Hepatocyte (in vitro differentiated cells): ENCODE measurements at regions not wholly inside any gene's neighbourhood (a gene's known extent, or its start where the extent isn't known, plus 50 kb on each side); places are given as distances from the start of the nearest gene placed in this dataset.

Experiments
- DNase-seq: peaks from one replicate; pipeline ENCODE4 v3.0.0-alpha.2; 2016; ENCODE audit warnings: low spot score
- H2AFZ ChIP-seq: fragments of 200-600 bp; sonication (generic); 2 replicates; pipeline ENCODE4 v1.6.0; 2016; ENCODE audit warnings: antibody characterized with exemption, mild to moderate bottlenecking
- H3K27ac ChIP-seq: fragments of 200-600 bp; sonication (generic); 2 replicates; pipeline ENCODE4 v1.5.1; 2016; ENCODE audit warnings: mild to moderate bottlenecking
- H3K27me3 ChIP-seq: fragments of 200-600 bp; sonication (generic); 2 replicates; pipeline ENCODE4 v1.6.1; 2016
- H3K36me3 ChIP-seq: fragments of 200-600 bp; sonication (generic); replicated peaks from 2 replicates; pipeline ENCODE4 v1.5.1; 2016; ENCODE audit warnings: low read depth; ENCODE audit not compliant: insufficient read depth
- H3K4me1 ChIP-seq: fragments of 200-600 bp; sonication (generic); 2 replicates; pipeline ENCODE4 v1.5.1; 2016; ENCODE audit warnings: mild to moderate bottlenecking, moderate library complexity; ENCODE audit not compliant: insufficient read depth
- H3K4me2 ChIP-seq: fragments of 200-600 bp; sonication (generic); 2 replicates; pipeline ENCODE4 v1.6.0; 2016
- H3K4me3 ChIP-seq: fragments of 200-600 bp; sonication (generic); 2 replicates; pipeline ENCODE4 v1.5.1; 2016; ENCODE audit warnings: mild to moderate bottlenecking
- H3K79me2 ChIP-seq: fragments of 200-600 bp; sonication (generic); 2 replicates; pipeline ENCODE4 v1.6.0; 2017; ENCODE audit warnings: mild to moderate bottlenecking
- H3K9me2 ChIP-seq: fragments of 200-600 bp; sonication (generic); replicated peaks from 2 replicates; pipeline ENCODE4 v1.6.0; 2017; ENCODE audit warnings: mild to moderate bottlenecking; ENCODE audit not compliant: insufficient read depth
- H3K9me3 ChIP-seq: fragments of 200-600 bp; sonication (generic); 2 replicates; pipeline ENCODE4 v1.5.1; 2016; ENCODE audit warnings: low read depth, mild to moderate bottlenecking
- H4K20me1 ChIP-seq: fragments of 200-600 bp; sonication (generic); 2 replicates; pipeline ENCODE4 v1.6.0; 2016; ENCODE audit warnings: mild to moderate bottlenecking; ENCODE audit not compliant: insufficient read depth, poor library complexity, severe bottlenecking
- EZH2 ChIP-seq: fragments of 200-600 bp; sonication (generic); IDR thresholded peaks from 2 replicates; pipeline ENCODE4 v1.6.1; 2016; ENCODE audit warnings: antibody characterized with exemption, mild to moderate bottlenecking, borderline replicate concordance
- EZH2phosphoT487 ChIP-seq: fragments of 200-600 bp; sonication (generic); IDR thresholded peaks from one replicate; pipeline ENCODE4 v1.6.1; 2018; ENCODE audit warnings: antibody characterized with exemption, mild to moderate bottlenecking, low read depth, moderate library complexity; ENCODE audit not compliant: unreplicated experiment, severe bottlenecking
- WGBS: methylation state at CpG from one replicate; pipeline ENCODE4 v1.1.6; 2016; ENCODE audit warnings: low lambda C conversion rate; ENCODE audit errors: missing lambda C conversion rate; 5-methylcytosine and 5-hydroxymethylcytosine counted together
- TF ChIP-seq, protein P1 (sequence below): fragments of 200-600 bp; sonication (generic); IDR thresholded peaks from 2 replicates; pipeline ENCODE4 v1.5.1; 2016; ENCODE audit warnings: antibody characterized with exemption, mild to moderate bottlenecking; ENCODE audit not compliant: poor library complexity

DNA sequence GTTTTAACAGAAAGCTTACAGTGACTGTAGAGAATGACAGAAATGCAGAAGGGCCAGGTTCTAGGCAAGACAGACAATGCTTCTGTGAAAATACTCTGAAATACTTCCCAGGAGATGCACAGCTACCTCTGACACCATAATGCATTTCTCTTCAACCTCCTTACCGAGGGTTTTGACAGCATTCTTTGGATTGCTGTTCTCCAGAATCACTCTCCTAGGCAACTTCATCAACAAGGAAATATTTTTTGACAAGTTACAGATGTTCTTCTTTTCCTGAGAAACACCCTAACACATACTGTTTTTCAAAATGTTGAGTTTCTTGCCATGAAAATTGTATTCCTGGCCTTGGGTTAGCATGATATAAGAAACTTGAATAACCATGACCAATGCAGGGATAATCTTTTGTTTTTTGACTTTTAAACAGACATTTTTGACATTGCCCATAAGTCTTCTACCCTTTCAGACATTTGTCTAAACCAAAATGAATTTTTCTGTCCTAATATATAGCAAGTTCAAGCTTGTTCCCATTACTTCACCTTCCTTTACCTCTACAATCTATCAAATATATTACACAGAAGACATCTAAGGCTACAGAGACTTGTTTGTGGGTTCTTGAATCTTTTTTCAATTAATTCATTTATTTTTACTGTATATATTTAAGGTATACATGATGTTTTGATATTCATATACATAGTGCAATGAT, 108.1 kb downstream of the CCDC34 start:
- Histone ChIP-seq H4K20me1 (no peaks in the 10 kb centered on the region), H3K4me2 (no peak overlapping the region)

GRCh38 chr11:27253224-27253623, 109.8 kb downstream of the CCDC34 start:
- no peak overlapping the region for H3K4me3 ChIP-seq
- H3K9me2 ChIP-seq, result no peaks in the 10 kb centered on the region
- H3K4me2 ChIP-seq, result no peak overlapping the region
- TF ChIP-seq, protein P1, sequence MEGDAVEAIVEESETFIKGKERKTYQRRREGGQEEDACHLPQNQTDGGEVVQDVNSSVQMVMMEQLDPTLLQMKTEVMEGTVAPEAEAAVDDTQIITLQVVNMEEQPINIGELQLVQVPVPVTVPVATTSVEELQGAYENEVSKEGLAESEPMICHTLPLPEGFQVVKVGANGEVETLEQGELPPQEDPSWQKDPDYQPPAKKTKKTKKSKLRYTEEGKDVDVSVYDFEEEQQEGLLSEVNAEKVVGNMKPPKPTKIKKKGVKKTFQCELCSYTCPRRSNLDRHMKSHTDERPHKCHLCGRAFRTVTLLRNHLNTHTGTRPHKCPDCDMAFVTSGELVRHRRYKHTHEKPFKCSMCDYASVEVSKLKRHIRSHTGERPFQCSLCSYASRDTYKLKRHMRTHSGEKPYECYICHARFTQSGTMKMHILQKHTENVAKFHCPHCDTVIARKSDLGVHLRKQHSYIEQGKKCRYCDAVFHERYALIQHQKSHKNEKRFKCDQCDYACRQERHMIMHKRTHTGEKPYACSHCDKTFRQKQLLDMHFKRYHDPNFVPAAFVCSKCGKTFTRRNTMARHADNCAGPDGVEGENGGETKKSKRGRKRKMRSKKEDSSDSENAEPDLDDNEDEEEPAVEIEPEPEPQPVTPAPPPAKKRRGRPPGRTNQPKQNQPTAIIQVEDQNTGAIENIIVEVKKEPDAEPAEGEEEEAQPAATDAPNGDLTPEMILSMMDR, result no peak
- TF ChIP-seq EZH2, result no peak
- TF ChIP-seq EZH2phosphoT487, result no peak
- H3K4me1 ChIP-seq, result no peaks in the 10 kb centered on the region
- H3K36me3 ChIP-seq, result no peaks in the 10 kb centered on the region
- no peaks in the 10 kb centered on the region for H3K79me2 ChIP-seq
- WGBS, result 95% methylated on average over 1 of the region's 1 CpG
- H4K20me1 ChIP-seq, result no peaks in the 10 kb centered on the region
- H3K27me3 ChIP-seq, result no peaks in the 10 kb centered on the region
- no peak overlapping the region for H3K27ac ChIP-seq
- no peak overlapping the region for H2AFZ ChIP-seq
- H3K9me3 ChIP-seq, result no peaks in the 10 kb centered on the region
- DNase-seq, result no peak

More for the DNA sequence above, 108.1 kb downstream of the CCDC34 start:
- H3K4me3 ChIP-seq, result no peak overlapping the region
- no peaks in the 10 kb centered on the region for H3K9me2 ChIP-seq
- H3K27me3 ChIP-seq, result no peaks in the 10 kb centered on the region
- no peaks in the 10 kb centered on the region for H3K9me3 ChIP-seq
- TF ChIP-seq, protein P1, result no peak
- TF ChIP-seq EZH2phosphoT487 (no peak), EZH2 (no peak)
- H3K4me1 ChIP-seq, result no peaks in the 10 kb centered on the region
- no peaks in the 10 kb centered on the region for H3K36me3 ChIP-seq
- no peak for DNase-seq
- WGBS, result 58% methylated on average over 1 of the region's 1 CpG
- H3K79me2 ChIP-seq, result no peaks in the 10 kb centered on the region
- H2AFZ ChIP-seq, result no peak overlapping the region
- no peak overlapping the region for H3K27ac ChIP-seq

GRCh38 chr11:27250867-27251665, 111.9 kb downstream of the CCDC34 start:
- H3K27me3 ChIP-seq, result no peaks in the 10 kb centered on the region
- H3K79me2 ChIP-seq, result no peaks in the 10 kb centered on the region
- H3K36me3 ChIP-seq, result no peaks in the 10 kb centered on the region
- H3K9me2 ChIP-seq, result no peaks in the 10 kb centered on the region
- H4K20me1 ChIP-seq, result no peaks in the 10 kb centered on the region
- H3K9me3 ChIP-seq, result no peaks in the 10 kb centered on the region
- no peak overlapping the region for H3K4me2 ChIP-seq
- TF ChIP-seq EZH2, result no peak
- TF ChIP-seq, protein P1, result no peak
- TF ChIP-seq EZH2phosphoT487, result no peak
- H2AFZ ChIP-seq, result peak overlapping the region; percentile 6
- peak overlapping the region; percentile 7 for H3K27ac ChIP-seq
- no peak overlapping the region for H3K4me3 ChIP-seq
- no peaks in the 10 kb centered on the region for H3K4me1 ChIP-seq
- DNase-seq, result no peak
- 88% methylated on average over 5 of the region's 5 CpGs for WGBS
